NB4 (cell line): ENCODE measurements at regions not wholly inside any gene's neighbourhood (a gene's known extent, or its start where the extent isn't known, plus 50 kb on each side); places are given as distances from the start of the nearest gene placed in this dataset.

Experiments
- MYC ChIP-seq: IDR thresholded peaks from 2 replicates; pipeline ENCODE4 v1.6.1; 2011; ENCODE audit warnings: low read depth, low read length
- POLR2A ChIP-seq: IDR thresholded peaks from 2 replicates; pipeline ENCODE4 v1.6.1; 2011; ENCODE audit warnings: mild to moderate bottlenecking; ENCODE audit not compliant: insufficient read length; ENCODE audit errors: extremely low read depth
- TF ChIP-seq, protein P1 (sequence below): IDR thresholded peaks from one replicate; pipeline ENCODE4 v1.5.1; 2012; ENCODE audit warnings: low read depth, low read length

GRCh38 chr10:47141349-47141748 is 158.6 kb upstream of the GDF10 start:
- TF ChIP-seq MYC, result no peak
- TF ChIP-seq, protein P1, sequence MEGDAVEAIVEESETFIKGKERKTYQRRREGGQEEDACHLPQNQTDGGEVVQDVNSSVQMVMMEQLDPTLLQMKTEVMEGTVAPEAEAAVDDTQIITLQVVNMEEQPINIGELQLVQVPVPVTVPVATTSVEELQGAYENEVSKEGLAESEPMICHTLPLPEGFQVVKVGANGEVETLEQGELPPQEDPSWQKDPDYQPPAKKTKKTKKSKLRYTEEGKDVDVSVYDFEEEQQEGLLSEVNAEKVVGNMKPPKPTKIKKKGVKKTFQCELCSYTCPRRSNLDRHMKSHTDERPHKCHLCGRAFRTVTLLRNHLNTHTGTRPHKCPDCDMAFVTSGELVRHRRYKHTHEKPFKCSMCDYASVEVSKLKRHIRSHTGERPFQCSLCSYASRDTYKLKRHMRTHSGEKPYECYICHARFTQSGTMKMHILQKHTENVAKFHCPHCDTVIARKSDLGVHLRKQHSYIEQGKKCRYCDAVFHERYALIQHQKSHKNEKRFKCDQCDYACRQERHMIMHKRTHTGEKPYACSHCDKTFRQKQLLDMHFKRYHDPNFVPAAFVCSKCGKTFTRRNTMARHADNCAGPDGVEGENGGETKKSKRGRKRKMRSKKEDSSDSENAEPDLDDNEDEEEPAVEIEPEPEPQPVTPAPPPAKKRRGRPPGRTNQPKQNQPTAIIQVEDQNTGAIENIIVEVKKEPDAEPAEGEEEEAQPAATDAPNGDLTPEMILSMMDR, result no peak
- no peak for TF ChIP-seq POLR2A
